ENCODE measurements at regions not wholly inside any gene's neighbourhood (a gene's known extent, or its start where the extent isn't known, plus 50 kb on each side); places are given as distances from the start of the nearest gene placed in this dataset.
"Not testable (repeated sequence)": the region's sequence is repeated elsewhere in the genome, so short reads cannot be mapped to it uniquely, and the experiment has no call there.

DNA sequence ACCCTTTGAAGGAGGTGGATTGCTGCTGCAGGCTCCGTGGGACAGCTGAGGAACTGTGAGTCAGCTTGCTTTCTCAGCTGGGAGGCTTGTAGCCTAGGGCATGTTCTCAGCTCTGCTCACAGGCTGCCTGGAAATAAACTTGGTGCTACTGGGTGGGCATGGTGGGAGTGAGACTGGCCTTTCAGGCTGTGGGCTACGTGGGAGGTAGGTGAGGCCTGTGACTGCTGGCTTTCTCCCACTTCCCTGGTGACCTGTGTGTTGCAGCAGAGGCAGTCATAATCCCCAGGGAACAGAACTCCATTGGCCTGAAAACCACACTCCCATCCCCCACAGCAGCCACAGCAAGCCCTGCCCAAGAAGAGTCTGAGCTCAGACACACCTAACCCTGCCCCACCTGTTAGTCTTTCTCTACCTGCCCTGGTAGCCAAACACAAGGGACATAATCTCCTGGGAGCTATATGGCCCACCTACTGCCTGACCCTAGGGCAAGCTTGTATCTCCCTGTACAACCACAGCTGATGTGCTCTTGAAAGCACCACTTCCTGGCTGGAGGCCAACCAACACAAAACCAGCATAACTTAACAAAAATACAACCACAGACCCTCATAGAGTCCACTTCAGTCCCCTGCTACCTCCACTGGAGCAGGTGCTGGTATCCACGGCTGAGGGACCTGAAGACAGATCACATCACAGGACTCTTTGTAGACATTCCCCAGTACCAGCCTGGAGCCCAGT is 236.5 kb downstream of the SQOR start:
- intact Hi-C loops (cut with DNase I; ENCODE audit: low total_unique reads) = no loop called here
- TF ChIP-seq, protein P1, sequence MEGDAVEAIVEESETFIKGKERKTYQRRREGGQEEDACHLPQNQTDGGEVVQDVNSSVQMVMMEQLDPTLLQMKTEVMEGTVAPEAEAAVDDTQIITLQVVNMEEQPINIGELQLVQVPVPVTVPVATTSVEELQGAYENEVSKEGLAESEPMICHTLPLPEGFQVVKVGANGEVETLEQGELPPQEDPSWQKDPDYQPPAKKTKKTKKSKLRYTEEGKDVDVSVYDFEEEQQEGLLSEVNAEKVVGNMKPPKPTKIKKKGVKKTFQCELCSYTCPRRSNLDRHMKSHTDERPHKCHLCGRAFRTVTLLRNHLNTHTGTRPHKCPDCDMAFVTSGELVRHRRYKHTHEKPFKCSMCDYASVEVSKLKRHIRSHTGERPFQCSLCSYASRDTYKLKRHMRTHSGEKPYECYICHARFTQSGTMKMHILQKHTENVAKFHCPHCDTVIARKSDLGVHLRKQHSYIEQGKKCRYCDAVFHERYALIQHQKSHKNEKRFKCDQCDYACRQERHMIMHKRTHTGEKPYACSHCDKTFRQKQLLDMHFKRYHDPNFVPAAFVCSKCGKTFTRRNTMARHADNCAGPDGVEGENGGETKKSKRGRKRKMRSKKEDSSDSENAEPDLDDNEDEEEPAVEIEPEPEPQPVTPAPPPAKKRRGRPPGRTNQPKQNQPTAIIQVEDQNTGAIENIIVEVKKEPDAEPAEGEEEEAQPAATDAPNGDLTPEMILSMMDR (IDR thresholded peaks at IDR 0.05) = no peak
- no peak for TF ChIP-seq POLR2A (IDR thresholded peaks at IDR 0.05)
- no peak for DNase-seq (ENCODE audit: low spot score in 2 of 2)
- 59 to 64% methylated on average over 2 of the region's 3 CpGs for WGBS, 2 donors
- no peak overlapping the region for H3K4me3 ChIP-seq (ENCODE audit: low read depth, poor library complexity, severe bottlenecking)

DNA sequence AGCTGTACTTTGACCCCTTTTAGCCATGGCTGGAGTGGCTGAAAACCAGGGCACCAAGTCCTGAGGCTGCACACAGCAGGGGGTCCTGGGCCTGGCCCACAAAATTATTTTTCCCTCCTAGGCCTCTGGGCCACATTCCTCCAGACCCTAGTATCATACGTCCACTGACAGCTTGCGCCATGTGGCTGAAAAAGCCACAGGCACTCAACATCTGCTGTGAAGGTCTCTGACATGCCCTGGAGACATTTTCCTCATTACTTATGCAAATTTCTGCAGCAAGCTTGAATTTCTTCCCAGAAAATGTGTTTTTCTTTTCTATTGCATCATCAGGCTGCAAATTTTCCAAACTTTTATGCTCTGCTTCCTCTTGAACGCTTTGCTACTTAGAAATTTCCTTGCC is 239.0 kb downstream of the SQOR start:
- DNase-seq (ENCODE audit: low spot score in 2 of 2) = no peak
- intact Hi-C loops (cut with DNase I; ENCODE audit: low total_unique reads) = no loop called here
- no peak for TF ChIP-seq POLR2A (IDR thresholded peaks at IDR 0.05)
- TF ChIP-seq, protein P1 (IDR thresholded peaks at IDR 0.05) = no peak
- H3K4me3 ChIP-seq (ENCODE audit: low read depth, poor library complexity, severe bottlenecking) = no peak overlapping the region
- 33 to 43% methylated on average over 3 of the region's 3 CpGs for WGBS, 2 donors

DNA sequence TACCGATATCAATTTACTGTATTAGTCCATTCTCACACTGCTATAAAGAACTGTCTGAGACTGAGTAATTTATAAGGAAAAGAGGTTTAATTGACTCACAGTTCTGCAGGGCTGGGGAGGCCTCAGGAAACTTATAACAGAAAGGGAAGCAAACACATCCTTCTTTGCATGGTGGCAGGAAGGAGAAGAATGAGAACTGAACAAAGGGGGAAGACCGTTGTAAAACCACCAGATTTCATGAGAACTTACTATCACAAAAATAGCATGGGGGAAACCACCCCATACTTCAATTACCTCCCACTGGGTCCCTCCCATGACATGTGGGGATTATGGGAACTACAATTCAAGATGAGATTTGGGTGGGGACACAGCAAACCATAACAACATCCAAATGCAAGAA is 239.7 kb downstream of the SQOR start:
- DNase-seq (ENCODE audit: low spot score in 2 of 2); intact Hi-C loops (cut with DNase I; ENCODE audit: low total_unique reads); H3K4me3 ChIP-seq (ENCODE audit: low read depth, poor library complexity, severe bottlenecking): not testable (repeated sequence)
- 76 to 84% methylated on average over 2 of the region's 2 CpGs for WGBS, 2 donors

DNA sequence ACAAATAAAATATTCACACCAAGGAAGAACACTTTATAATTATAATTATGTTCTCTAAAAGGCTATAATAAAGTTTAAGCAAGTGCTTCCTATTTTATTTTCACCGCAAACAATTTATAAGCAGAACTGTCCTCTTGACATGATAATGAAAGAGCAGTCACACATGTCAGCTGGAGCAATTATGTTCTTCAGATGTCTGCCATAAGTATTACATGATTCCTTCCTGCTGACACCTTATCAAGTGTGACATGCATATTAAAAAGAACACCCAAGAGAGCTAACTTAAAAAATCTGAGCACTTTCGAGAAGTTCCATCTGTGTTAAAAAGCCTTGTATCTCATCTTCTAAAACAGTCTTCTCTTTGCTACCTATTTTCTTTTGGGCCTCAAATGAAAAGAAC is 249.5 kb downstream of the SQOR start:
- TF ChIP-seq POLR2A (IDR thresholded peaks at IDR 0.05) = no peak
- TF ChIP-seq, protein P1 (IDR thresholded peaks at IDR 0.05) = no peak
- 75 to 84% methylated on average over 2 of the region's 2 CpGs for WGBS, 2 donors
- no peak for DNase-seq (ENCODE audit: low spot score in 2 of 2)
- intact Hi-C loops (cut with DNase I; ENCODE audit: low total_unique reads) = no loop called here
- no peak overlapping the region for H3K4me3 ChIP-seq (ENCODE audit: low read depth, poor library complexity, severe bottlenecking)

DNA sequence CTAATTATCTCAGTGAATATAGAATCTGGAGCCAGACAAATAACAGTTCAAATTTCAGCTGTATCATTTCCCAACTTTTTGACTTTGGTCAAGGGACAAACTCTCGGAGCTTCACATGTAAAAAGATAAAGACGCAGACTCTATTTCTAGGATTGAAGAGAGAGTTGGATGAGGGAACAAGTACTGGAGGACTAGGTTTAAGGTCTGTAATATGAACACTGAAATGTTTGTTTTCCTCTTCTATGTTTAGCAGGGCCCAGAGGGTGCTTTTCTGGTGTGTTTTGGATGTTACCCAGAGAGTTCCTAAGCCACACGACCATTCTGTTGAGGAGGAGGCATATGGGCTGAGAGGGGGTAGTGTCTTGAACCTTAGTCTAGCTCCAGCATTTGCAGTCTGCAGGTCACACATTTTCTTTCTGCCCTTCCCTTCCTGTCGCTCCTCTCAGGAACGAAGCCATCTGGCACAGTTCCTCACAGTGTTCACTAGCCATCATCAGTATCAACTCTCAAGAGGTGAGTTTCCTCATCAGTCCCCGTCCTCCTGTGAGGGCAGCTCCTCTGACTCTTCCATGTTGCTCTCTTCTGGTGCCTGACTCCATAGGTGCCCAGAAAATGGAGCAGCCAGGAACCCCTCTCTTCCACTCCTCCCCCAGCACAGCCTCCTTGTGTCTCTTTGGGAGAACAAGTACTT is 250.1 kb downstream of the SQOR start:
- no peak overlapping the region for H3K4me3 ChIP-seq (ENCODE audit: low read depth, poor library complexity, severe bottlenecking)
- DNase-seq (ENCODE audit: low spot score in 2 of 2) = no peak
- TF ChIP-seq POLR2A (IDR thresholded peaks at IDR 0.05) = no peak
- TF ChIP-seq, protein P1 (IDR thresholded peaks at IDR 0.05) = no peak
- WGBS, 2 donors = 77% methylated on average over 6 of the region's 6 CpGs
- intact Hi-C loops (cut with DNase I; ENCODE audit: low total_unique reads) = no loop called here

DNA sequence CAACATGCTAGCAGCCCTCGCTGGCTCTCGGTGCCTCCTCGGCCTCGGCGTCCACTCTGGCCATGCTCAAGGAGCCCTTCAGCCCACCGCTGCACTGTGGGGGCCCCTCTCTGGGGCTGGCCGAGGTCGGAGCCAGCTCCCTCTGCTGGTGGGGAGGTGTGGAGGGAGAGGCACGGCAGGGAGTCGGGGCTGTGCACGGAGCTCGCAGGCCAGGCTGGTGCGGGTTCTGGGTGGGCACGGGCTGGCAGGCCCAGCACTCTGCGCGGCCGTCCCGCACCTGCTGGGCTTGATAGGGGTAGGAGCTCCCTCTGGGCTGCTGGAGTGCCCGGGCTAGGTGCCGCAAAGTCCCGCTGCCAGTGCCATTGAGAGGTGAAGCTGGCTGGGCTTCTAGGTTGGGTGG is 251.0 kb downstream of the SQOR start:
- intact Hi-C loops (cut with DNase I; ENCODE audit: low total_unique reads) = no loop called here
- WGBS, 2 donors = 96 to 98% methylated on average over 8 to 21 of the region's 21 CpGs
- no peak overlapping the region for H3K4me3 ChIP-seq (ENCODE audit: low read depth, poor library complexity, severe bottlenecking)
- DNase-seq (ENCODE audit: low spot score in 2 of 2) = no peak
- no peak for TF ChIP-seq POLR2A (IDR thresholded peaks at IDR 0.05)
- TF ChIP-seq, protein P1 (IDR thresholded peaks at IDR 0.05) = no peak

Data from lower leg skin (tissue), 4 donors.